ENCODE measurements at regions not wholly inside any gene's neighbourhood (a gene's known extent, or its start where the extent isn't known, plus 50 kb on each side); places are given as distances from the start of the nearest gene placed in this dataset.
A peak's percentile ranks its signal among the peaks of the same experiment; 100 is the strongest.

- peaks cover 0 to 20% (median 0%) of the 10 kb centered on the region in 11 experiments; a peak in 4 of 22 replicates for H3K27me3 ChIP-seq
- peak overlapping the region; percentile 59 to 84 (median 79) for H3K4me2 ChIP-seq
- no peak for TF ChIP-seq Cebpa-rat (IDR thresholded peaks at IDR 0.05)
Measured at GRCh38 chr5:74327339-74327685, 313.2 kb downstream of the ENC1 start.

DNA sequence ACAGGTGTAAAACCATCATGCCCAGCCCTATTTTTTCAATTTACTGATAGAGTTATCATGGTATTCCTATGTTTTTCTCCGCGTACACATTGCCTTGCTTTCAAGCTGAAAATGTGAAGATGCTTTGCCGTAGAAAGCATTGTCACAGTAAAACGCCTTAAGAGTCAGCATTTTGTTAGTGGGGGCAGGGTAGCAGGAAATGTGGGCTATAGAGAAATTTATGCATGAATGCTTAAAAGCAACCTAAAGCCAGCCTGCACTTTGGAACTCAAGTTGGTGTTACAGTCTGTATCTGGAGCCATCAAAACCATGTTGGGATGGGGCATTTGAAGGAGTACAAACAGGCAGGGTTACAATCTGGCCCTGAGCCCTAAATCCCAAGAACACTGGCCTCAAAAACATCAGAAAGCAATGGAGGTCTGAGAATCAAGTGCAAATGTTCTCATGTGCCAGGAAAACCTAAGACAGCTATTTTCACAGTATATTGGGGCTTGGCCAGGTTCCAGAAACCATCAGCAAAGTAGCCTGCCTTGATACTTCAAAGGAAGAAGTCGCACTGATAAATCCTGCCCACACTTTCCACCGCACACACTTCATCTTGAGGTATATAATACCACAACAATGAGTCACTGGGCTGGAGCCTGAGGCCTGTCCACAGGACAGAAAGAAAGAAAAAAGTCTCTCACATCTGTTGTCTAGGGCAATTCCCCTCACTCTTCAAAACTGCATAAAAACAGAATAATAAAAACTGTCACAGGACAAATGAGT lies 313.8 kb downstream of the ENC1 start:
- no peak for TF ChIP-seq Cebpa-rat (IDR thresholded peaks at IDR 0.05)
- H3K4me3 ChIP-seq = no peak overlapping the region
- no peaks in the 10 kb centered on the region for H3K9me3 ChIP-seq (replicated peaks in 1 of 11)
- peaks cover 14 to 26% (median 20%) of the 10 kb centered on the region in 10 experiments for H3K4me1 ChIP-seq
- no peak overlapping the region for H3K27ac ChIP-seq
- peak overlapping the region; percentile 59 to 84 (median 79) for H3K4me2 ChIP-seq
- no peak overlapping the region for H3K9ac ChIP-seq
- H3K36me3 ChIP-seq = no peaks in the 10 kb centered on the region
- peaks cover 0 to 6% (median 0%) of the 10 kb centered on the region in 11 experiments; a peak in 1 of 22 replicates for H4K20me1 ChIP-seq
- peaks cover 0 to 20% (median 0%) of the 10 kb centered on the region in 11 experiments; a peak in 4 of 22 replicates for H3K27me3 ChIP-seq

More at GRCh38 chr5:74327339-74327685, 313.2 kb downstream of the ENC1 start:
- Histone ChIP-seq H3K4me1 (peaks cover 14 to 26% (median 20%) of the 10 kb centered on the region in 10 experiments), H3K27ac (no peak overlapping the region), H3K4me3 (no peak overlapping the region), H3K36me3 (no peaks in the 10 kb centered on the region), H3K9ac (no peak overlapping the region), H3K9me3 (replicated peaks in 1 of 11) (no peaks in the 10 kb centered on the region), H4K20me1 (peaks cover 0 to 6% (median 0%) of the 10 kb centered on the region in 11 experiments; a peak in 1 of 22 replicates)

DNA sequence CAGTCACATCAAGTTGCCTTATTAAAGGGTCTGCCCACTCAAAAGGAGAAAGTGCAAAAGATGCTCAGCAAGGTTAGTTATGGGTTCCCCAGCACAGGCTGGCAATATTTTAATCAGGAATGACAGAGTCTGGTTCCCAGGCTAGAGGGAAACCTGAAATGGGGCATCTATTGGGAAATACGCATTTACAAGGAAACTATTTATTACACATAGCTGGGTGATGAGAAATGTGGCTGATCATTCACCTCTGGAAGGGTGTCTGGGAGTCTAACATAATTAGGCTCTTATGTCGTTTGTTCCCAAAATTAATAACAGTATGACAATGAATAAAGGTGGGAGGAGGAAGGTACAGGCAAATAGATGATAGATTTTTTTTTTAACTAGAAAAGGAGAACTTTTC lies 314.7 kb downstream of the ENC1 start:
- H3K27ac ChIP-seq = no peak overlapping the region
- H3K4me2 ChIP-seq = peak overlapping the region in 10 of 11 experiments; percentile 65 to 84 (median 80); a peak in 15 of 22 replicates
- H3K4me3 ChIP-seq = no peak overlapping the region
- no peaks in the 10 kb centered on the region for H3K9me3 ChIP-seq (replicated peaks in 1 of 11)
- TF ChIP-seq Cebpa-rat (IDR thresholded peaks at IDR 0.05) = no peak
- peaks cover 0 to 20% (median 0%) of the 10 kb centered on the region in 11 experiments; a peak in 4 of 22 replicates for H3K27me3 ChIP-seq
- H3K36me3 ChIP-seq = no peaks in the 10 kb centered on the region
- peaks cover 0 to 6% (median 0%) of the 10 kb centered on the region in 11 experiments; a peak in 1 of 22 replicates for H4K20me1 ChIP-seq
- H3K9ac ChIP-seq = no peak overlapping the region
- peaks cover 16 to 26% (median 20%) of the 10 kb centered on the region in 10 experiments for H3K4me1 ChIP-seq

DNA sequence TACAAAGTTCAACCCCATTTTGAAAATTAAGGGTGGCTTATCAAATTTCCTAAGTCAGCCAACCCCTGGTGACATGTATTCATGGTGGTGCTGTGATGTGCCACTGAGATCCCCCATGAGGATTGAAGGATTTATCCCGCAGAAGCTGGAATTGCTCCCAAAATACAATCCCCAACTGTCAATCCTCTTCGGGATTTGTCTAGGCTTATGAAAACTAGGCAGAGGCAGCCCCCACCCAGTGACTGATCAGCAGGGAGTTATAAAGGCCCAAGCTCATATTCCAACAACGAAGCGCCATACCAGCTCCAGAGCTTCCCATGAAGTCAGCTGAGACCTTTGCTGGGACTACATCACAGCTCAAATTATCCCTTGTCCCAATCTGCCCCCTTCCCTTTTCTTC lies 316.0 kb downstream of the ENC1 start:
- H3K9ac ChIP-seq = no peak overlapping the region
- H4K20me1 ChIP-seq = peaks cover 0 to 6% (median 0%) of the 10 kb centered on the region in 11 experiments; a peak in 1 of 22 replicates
- no peak overlapping the region for H3K4me3 ChIP-seq
- peaks cover 16 to 26% (median 20%) of the 10 kb centered on the region in 10 experiments for H3K4me1 ChIP-seq
- no peak for TF ChIP-seq Cebpa-rat (IDR thresholded peaks at IDR 0.05)
- no peaks in the 10 kb centered on the region for H3K9me3 ChIP-seq (replicated peaks in 1 of 11)
- no peak overlapping the region for H3K4me2 ChIP-seq
- no peak overlapping the region for H3K27ac ChIP-seq
- H3K36me3 ChIP-seq = no peaks in the 10 kb centered on the region
- peaks cover 0 to 18% (median 0%) of the 10 kb centered on the region in 11 experiments; a peak in 4 of 22 replicates for H3K27me3 ChIP-seq

GRCh38 chr5:74322944-74323343 lies 317.6 kb downstream of the ENC1 start:
- Histone ChIP-seq H3K4me2 (no peak overlapping the region), H3K36me3 (no peaks in the 10 kb centered on the region)

DNA sequence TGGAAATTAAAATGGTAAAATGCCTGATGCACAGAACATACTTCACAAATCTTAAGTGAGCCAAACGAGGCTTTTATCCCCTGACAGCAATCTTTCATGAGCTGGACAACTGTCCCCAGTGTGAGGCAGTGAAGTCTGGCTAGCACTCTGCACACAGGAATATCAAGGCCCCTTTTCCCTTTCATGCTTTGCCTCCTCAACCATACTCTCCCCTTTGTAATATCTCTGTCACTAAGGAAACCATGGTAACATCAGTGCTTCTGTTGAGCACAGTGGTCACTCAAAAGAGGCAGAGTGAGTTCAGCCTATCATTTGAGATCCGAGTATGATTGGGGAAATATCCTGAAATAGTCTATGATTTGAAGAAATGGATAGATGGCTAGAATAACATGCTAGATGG lies 318.3 kb downstream of the ENC1 start:
- Histone ChIP-seq H3K9me3 (replicated peaks in 1 of 11) (no peaks in the 10 kb centered on the region), H3K4me3 (no peak overlapping the region), H4K20me1 (peaks cover 0 to 6% (median 0%) of the 10 kb centered on the region in 11 experiments; a peak in 1 of 22 replicates), H3K4me1 (peaks cover 11 to 18% (median 14%) of the 10 kb centered on the region in 10 experiments), H3K9ac (no peak overlapping the region), H3K4me2 (no peak overlapping the region), H3K27me3 (peaks cover 0 to 10% (median 0%) of the 10 kb centered on the region in 11 experiments; a peak in 3 of 22 replicates), H3K27ac (no peak overlapping the region), H3K36me3 (no peaks in the 10 kb centered on the region)
- no peak for TF ChIP-seq Cebpa-rat (IDR thresholded peaks at IDR 0.05)

More at GRCh38 chr5:74322944-74323343, 317.6 kb downstream of the ENC1 start:
- TF ChIP-seq Cebpa-rat (IDR thresholded peaks at IDR 0.05) = no peak
- Histone ChIP-seq H3K9me3 (replicated peaks in 1 of 11) (no peaks in the 10 kb centered on the region), H3K4me3 (no peak overlapping the region), H3K9ac (no peak overlapping the region), H3K27ac (no peak overlapping the region), H4K20me1 (peaks cover 0 to 6% (median 0%) of the 10 kb centered on the region in 11 experiments; a peak in 1 of 22 replicates), H3K4me1 (peaks cover 16 to 22% (median 20%) of the 10 kb centered on the region in 10 experiments), H3K27me3 (peaks cover 0 to 10% (median 0%) of the 10 kb centered on the region in 11 experiments; a peak in 3 of 22 replicates)

DNA sequence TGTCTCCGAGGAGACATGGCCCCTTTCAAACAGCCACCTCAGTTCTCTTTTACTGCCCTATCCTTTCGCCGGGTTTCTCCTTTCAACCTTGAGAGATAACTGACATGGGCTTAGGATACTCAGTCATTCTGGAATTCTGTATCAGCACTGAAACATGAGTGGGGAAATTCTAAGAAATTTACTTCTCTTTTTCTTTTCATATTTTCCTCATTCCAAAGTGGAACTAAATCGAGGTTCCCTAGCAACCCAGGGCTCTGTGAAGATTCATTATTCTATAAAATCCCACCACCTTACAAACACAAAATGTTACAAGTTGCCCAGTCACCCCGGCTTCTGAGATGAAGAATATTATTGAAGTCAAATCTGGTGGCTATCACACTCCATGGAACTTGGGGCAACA lies 319.2 kb downstream of the ENC1 start:
- peak overlapping the region in 2 of 11 experiments; percentile 23 to 28; a peak in 3 of 22 replicates for H3K4me2 ChIP-seq
- H3K9me3 ChIP-seq (replicated peaks in 1 of 11) = no peaks in the 10 kb centered on the region
- H3K9ac ChIP-seq = no peak overlapping the region
- H3K4me3 ChIP-seq = no peak overlapping the region
- H4K20me1 ChIP-seq = no peaks in the 10 kb centered on the region
- TF ChIP-seq Cebpa-rat (IDR thresholded peaks at IDR 0.05) = no peak
- no peak overlapping the region for H3K27ac ChIP-seq
- peaks cover 0 to 10% (median 0%) of the 10 kb centered on the region in 11 experiments; a peak in 3 of 22 replicates for H3K27me3 ChIP-seq
- H3K36me3 ChIP-seq = no peaks in the 10 kb centered on the region
- H3K4me1 ChIP-seq = peaks cover 2 to 12% (median 6%) of the 10 kb centered on the region in 10 experiments

- H3K4me1 ChIP-seq = peaks cover 0 to 19% (median 0%) of the 10 kb centered on the region in 10 experiments; a peak in 3 of 20 replicates
- no peak for TF ChIP-seq Cebpa-rat (IDR thresholded peaks at IDR 0.05)
- H3K27me3 ChIP-seq = peaks cover 0 to 6% (median 0%) of the 10 kb centered on the region in 11 experiments; a peak in 2 of 22 replicates
- H4K20me1 ChIP-seq = no peaks in the 10 kb centered on the region
- H3K27ac ChIP-seq = no peak overlapping the region
- no peak overlapping the region for H3K4me2 ChIP-seq
- no peak overlapping the region for H3K9ac ChIP-seq
- H3K36me3 ChIP-seq = no peaks in the 10 kb centered on the region
- no peaks in the 10 kb centered on the region for H3K9me3 ChIP-seq (replicated peaks in 1 of 11)
- no peak overlapping the region for H3K4me3 ChIP-seq
Measured at GRCh38 chr5:74320526-74320925, 320.0 kb downstream of the ENC1 start.

GRCh38 chr5:74319076-74319475 lies 321.5 kb downstream of the ENC1 start:
- TF ChIP-seq Cebpa-rat (IDR thresholded peaks at IDR 0.05) = no peak
- Histone ChIP-seq H3K27ac (no peak overlapping the region), H3K9ac (no peak overlapping the region), H3K4me1 (peaks cover 0 to 22% (median 0%) of the 10 kb centered on the region in 10 experiments; a peak in 3 of 20 replicates), H3K4me2 (no peak overlapping the region), H3K9me3 (replicated peaks in 1 of 11) (no peaks in the 10 kb centered on the region), H4K20me1 (no peaks in the 10 kb centered on the region), H3K27me3 (no peaks in the 10 kb centered on the region; a peak in 1 of 22 replicates), H3K4me3 (no peak overlapping the region), H3K36me3 (no peaks in the 10 kb centered on the region)
